NCI-H510A (cell line): ENCODE measurements at regions not wholly inside any gene's neighbourhood (a gene's known extent, or its start where the extent isn't known, plus 50 kb on each side); places are given as distances from the start of the nearest gene placed in this dataset.

Experiments
- DNase-seq: peaks from one replicate; lab custom pipeline; 2025; lab: John Stamatoyannopoulos, UW

GRCh38 chr10:3409928-3410327, 237.3 kb upstream of the PITRM1 start:
- DNase-seq, result no peak

- no peak for DNase-seq
These were observed 236.2 kb upstream of the PITRM1 start for GRCh38 chr10:3408603-3409365.

GRCh38 chr10:3407208-3407607, 234.6 kb upstream of the PITRM1 start:
- peak; percentile 21 for DNase-seq

- no peak for DNase-seq
These were observed 234.0 kb upstream of the PITRM1 start for GRCh38 chr10:3406556-3406955.

- DNase-seq, result no peak
These were observed 231.8 kb upstream of the PITRM1 start for GRCh38 chr10:3404381-3404780.

- no peak for DNase-seq
These were observed 229.7 kb upstream of the PITRM1 start for GRCh38 chr10:3402187-3402751.

GRCh38 chr10:3401491-3401938, 228.9 kb upstream of the PITRM1 start:
- no peak for DNase-seq

- DNase-seq, result no peak
These were observed 227.8 kb upstream of the PITRM1 start for GRCh38 chr10:3400348-3400747.

GRCh38 chr10:3399756-3400155, 227.2 kb upstream of the PITRM1 start:
- DNase-seq, result no peak

GRCh38 chr10:3398825-3399646, 226.5 kb upstream of the PITRM1 start:
- DNase-seq, result no peak

GRCh38 chr10:3397846-3398245, 225.3 kb upstream of the PITRM1 start:
- no peak for DNase-seq

GRCh38 chr10:3397231-3397630, 224.6 kb upstream of the PITRM1 start:
- DNase-seq, result no peak

- DNase-seq, result no peak
These were observed 223.5 kb upstream of the PITRM1 start for GRCh38 chr10:3396116-3396515.

- DNase-seq, result no peak
These were observed 222.9 kb upstream of the PITRM1 start for GRCh38 chr10:3395458-3395861.

- DNase-seq, result no peak
These were observed 222.5 kb upstream of the PITRM1 start for GRCh38 chr10:3395041-3395440.

GRCh38 chr10:3393958-3394357, 221.4 kb upstream of the PITRM1 start:
- DNase-seq, result no peak

GRCh38 chr10:3391657-3392056, 219.1 kb upstream of the PITRM1 start:
- DNase-seq, result no peak

GRCh38 chr10:3389130-3389529, 216.5 kb upstream of the PITRM1 start:
- no peak for DNase-seq

GRCh38 chr10:3385487-3385886, 212.9 kb upstream of the PITRM1 start:
- DNase-seq, result no peak

- DNase-seq, result no peak
These were observed 209.5 kb upstream of the PITRM1 start for GRCh38 chr10:3382092-3382491.

- DNase-seq, result no peak
These were observed 207.9 kb upstream of the PITRM1 start for GRCh38 chr10:3380406-3381050.

GRCh38 chr10:3376631-3377030, 204.0 kb upstream of the PITRM1 start:
- no peak for DNase-seq
